HG03066 (cell line): ENCODE measurements at regions not wholly inside any gene's neighbourhood (a gene's known extent, or its start where the extent isn't known, plus 50 kb on each side); places are given as distances from the start of the nearest gene placed in this dataset.
"Not testable (repeated sequence)": the region's sequence is repeated elsewhere in the genome, so short reads cannot be mapped to it uniquely, and the experiment has no call there.

Experiments used
- ATAC-seq: cut with Tn5 transposase; IDR thresholded peaks from one replicate; pipeline ENCODE4 v1.9.1; 2021; ENCODE audit warnings: low read depth; ENCODE audit not compliant: unreplicated experiment

GRCh38 chr3:59512066-59512465, 462.2 kb upstream of the CFAP20DC start:
- ATAC-seq, result no peak

DNA sequence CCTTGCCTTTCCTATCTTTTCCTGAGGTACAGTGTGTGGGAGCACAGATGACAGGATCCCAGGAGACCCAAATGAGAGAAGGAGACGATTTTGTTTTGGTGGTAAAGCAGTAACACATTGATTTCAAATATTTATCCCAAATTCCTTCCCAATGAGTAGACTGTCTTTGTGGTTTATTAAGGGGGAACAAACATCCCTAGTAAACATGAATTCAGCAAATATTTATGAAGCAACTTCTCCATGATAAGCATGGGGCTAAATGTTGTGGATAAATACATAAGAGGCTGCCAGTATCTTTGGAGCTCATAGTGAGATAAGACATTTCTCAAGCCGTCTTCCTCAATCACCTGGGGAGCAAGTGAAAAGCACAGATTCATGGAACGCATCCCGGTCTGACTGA, 460.8 kb upstream of the CFAP20DC start:
- ATAC-seq, result no peak

DNA sequence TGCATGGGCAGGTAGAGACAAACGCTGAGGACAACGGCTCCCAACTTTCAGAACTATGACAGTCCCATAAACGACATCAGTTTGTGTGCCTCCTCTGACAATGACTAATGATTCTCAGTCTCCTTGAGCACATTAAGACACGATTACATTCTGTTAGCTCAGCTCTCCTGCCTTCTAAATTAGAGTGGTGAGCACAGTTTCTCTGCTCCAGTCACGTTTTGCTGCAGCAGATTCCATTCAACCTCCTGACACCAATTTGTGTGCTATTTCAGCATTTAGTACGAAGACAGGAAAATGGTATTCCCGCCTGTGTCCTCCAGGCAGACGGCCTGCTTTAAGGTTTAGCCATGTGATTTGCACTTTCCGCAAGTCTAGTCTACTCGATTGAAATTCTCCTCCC, 458.4 kb upstream of the CFAP20DC start:
- ATAC-seq, result no peak

GRCh38 chr3:59506191-59506590, 456.4 kb upstream of the CFAP20DC start:
- no peak for ATAC-seq

DNA sequence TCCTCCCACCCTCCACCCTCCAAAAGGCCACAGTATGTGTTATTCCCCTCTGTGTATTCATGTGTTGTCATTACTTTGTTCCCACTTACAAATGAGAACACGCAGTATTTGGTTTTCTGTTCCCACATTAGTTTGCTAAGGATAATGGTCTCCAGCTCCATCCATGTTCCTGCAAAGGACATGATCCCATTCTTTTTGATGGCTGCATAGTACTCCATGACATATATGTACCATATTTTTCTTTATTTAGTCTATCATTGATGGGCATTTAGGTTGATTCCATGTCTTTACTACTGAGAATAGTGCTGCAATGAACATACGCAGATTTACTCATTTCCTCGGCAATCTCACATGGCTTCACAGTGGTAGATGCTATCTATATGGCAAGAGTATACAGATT, 453.6 kb upstream of the CFAP20DC start:
- no peak for ATAC-seq

- ATAC-seq, result no peak
Observed at GRCh38 chr3:59502806-59503205, 453.0 kb upstream of the CFAP20DC start.

DNA sequence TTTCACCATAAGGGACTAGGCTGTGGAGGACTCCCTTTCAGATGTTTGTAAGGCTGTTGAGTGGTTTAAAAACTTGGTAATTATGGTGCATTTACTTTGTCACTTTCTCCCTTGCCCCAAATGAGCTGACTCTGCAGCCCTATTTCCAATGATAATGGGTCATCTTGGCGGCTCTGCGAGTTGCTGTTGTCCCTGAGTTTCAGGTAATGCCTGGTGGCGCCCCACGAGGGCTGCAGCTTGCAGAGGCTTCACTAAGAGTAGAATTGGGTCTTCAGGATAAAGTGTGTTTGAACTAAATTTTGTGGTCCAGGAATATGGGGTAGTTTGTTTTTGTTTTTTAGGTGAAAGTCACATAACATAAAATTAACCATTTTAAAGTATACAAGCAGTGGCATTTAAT, 450.1 kb upstream of the CFAP20DC start:
- no peak for ATAC-seq

DNA sequence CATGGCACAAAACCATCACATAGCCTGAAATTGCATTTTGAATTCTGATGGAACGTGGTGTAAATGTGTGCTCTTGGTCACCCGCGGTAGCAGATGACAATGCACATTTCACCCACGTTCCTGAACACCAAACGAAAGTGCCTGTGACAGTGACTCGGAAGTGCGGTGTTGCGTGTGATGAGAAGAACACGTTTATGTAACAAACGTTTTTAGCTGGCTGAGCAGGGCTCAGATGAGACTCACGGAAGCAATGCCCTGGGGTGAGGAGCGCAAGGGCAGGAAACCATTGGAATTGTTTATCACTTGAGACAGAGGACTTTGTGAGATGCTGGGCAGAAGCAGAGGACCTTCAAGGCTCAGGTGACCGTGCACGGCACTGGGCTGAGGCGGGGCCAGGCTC, 449.2 kb upstream of the CFAP20DC start:
- ATAC-seq, result no peak

DNA sequence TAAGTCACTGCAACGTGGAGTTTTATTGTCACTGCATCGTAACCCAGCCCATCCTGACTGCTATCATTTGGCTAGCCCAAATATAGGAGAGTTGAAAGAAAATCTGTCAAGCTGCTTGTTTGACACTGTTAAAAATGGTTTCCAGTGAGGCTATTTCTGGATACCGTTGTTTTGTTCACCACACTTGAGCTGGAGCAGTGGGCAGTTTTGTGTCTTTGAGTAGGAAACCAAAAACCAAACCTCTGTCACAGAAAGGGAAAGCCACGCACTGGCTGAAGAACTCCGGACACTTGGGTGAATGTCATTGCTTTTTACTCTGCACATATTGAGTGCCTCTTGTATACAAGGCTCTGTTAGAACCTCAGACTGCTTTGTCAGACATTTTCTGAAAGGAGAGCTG, 446.4 kb upstream of the CFAP20DC start:
- ATAC-seq, result no peak

- ATAC-seq, result not testable (repeated sequence)
Observed at GRCh38 chr3:59494969-59495368, 445.1 kb upstream of the CFAP20DC start.

DNA sequence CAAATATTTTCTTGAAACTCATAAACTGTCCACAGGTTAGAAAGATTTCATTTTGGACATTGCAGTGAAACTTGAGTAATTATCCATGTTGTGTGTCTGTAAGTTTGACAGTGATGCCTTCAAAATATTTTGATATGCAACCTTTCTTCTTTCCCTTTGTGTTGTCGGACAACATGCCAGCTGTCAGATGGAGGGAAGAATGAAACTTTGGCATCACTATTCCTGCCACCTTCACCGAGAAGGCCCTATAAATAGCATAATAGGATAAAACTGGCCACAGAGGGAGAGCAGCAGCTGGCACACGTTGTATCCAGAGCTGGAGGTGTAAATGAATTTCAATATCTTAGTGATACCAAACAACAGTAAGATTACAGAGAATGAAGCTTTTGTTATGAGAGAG, 436.7 kb upstream of the CFAP20DC start:
- no peak for ATAC-seq

DNA sequence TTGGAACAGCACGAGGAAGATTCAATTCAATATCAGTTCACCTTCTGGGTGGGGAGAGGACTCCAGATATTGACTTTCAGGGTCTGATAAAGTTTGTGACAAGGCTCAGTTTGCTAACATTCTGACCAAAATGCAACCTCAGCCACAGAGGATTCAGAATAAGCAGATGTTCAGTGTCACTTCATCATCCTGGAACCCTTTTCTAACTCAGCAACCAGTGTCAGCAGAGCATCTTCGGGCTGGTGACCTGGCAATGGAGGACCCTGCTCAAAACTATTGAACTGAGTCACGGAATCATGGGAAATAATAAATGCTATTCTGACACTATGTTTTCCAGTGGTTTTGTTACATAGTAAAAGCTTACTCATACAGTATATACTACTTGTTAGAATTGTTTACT, 433.4 kb upstream of the CFAP20DC start:
- ATAC-seq, result no peak

DNA sequence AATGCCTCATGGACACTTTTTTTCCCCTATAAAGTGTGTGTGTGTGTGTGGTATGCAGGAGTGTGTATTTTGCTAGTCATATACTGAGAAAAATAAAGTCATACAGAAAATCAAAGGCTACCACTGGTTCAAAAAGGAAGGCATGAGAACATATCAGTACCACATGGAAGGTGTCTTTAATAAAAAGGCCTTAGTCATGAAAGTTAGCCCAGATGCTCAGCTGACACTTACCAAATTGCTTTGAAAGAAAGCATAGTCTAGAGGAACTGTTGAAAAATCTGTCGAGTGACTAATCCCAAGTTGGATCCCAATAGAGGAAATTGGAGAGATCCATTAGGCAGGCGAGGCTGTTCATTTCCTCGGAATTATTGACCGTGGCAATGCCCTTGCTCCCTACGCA, 432.9 kb upstream of the CFAP20DC start:
- ATAC-seq, result no peak

DNA sequence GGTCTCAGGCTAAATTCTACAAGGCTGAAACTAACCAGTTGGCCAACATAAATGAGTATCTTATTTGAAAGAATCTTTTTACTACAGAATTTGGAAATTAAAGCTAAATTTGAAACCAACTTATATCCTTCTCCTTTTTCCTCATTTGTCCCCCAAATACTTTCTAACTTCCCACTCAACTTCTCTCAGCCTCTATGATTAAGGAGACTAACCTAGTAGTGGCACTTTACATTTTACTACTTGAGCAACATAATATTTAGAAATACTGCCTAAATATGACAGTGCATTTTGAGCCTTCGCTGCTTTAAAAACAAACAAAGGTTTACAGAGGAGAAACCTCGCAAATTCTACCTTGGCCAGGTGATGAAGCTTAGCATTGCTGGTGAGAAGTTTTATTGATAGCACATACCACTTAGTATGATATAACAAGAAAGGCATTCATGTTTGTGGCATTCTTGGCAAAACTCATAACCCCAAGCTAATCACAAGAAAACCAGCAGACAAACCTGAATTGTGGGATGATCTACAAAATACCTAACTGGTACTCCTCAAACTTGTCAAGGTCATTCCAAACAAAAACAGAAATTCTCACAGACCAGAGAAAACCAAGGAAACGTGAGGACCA, 432.1 kb upstream of the CFAP20DC start:
- no peak for ATAC-seq

- no peak for ATAC-seq
Observed at GRCh38 chr3:59480486-59480995, 430.7 kb upstream of the CFAP20DC start.

DNA sequence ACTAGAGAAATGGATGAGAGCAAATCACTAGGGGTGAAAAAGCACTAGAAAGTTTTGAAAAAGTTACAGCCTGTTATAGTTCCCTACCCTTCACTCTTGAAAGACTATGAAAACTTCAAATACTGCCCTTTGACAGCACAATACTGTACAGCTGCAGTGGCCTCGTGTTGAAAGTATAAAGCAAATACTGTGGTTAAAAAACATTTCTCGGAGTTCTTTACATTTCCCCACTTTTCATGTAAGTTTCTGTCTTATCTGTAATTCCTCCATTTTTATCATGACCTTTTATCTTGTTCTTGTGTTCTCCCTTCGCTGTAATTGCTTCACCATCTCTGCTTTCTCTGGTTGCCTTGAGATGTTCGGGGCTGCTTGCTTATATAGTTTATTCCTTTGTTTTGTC, 423.8 kb upstream of the CFAP20DC start:
- no peak for ATAC-seq

GRCh38 chr3:59472541-59472940, 422.7 kb upstream of the CFAP20DC start:
- ATAC-seq, result no peak

DNA sequence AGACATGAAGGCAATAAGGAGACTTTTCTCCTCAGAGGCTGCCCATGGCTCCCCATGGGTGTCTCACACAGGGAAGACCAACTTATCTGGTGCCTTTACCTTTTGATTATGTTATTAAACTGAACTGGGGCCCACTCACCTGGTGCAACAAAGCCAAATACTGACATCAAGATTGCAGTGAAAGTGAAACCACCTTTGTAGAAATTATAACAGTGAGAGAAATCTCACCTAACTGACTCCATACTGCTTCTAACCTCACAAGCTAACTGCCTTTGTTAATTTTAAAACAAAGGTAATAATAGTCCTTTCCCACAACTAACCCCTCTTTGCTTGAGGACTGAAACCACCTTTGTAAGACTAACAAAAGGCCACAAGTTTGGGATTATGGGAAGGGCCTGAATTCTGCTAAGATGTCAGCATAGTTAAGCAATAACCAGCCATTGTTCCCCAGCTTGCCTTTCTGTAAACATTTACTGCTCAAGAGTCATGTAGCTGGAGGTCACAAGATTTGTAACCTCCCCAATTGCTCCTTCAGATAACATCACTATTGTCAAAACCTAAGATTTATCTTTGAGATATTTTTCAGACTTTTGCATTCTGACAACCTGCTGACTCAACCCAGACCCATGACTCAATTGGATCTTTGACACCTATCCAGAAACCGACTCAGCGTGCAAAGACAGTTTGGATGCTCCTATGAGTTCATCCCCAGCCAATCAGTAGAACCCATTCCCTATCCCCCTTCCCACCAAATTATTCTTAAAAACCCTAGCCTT, 420.3 kb upstream of the CFAP20DC start:
- no peak for ATAC-seq

DNA sequence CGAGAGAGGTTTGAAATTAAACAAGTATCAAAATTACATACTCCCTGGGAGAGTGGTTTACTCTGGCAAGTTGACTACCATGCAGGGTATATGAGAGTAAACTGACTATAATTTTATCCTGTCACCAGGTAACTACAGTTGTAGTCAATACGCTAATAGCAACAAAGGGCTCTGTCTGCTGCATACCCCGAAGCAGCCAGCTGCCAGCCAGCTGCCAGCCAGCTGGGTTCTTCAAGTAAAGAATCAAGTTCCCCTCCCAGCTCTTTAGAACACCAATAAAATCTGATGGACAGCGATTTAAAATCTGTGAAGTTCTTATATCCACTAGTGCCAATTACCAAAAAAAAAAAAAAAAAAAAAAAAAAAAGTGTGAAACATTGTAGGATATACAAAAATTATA, 417.7 kb upstream of the CFAP20DC start:
- no peak for ATAC-seq

DNA sequence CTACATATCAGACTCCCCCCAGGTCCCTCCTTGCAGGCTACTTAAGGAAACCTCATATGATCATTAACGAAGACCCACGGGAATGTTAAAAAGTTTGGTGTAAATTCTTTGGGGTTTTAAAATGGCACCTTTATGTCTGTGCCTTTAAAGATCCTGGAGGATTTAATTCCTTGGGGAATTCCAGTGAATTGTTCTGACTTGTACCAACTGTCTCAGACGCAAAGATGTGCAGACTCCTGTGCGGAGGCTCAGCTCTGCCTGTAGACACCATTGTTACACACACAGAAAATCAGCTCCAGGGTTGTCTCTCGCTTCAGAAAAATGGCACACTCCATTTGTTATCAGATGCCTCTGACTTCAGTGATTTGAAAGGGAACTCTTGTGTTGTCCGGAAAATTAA, 414.4 kb upstream of the CFAP20DC start:
- ATAC-seq, result no peak

- ATAC-seq, result no peak
Observed at GRCh38 chr3:59463253-59463652, 413.4 kb upstream of the CFAP20DC start.

DNA sequence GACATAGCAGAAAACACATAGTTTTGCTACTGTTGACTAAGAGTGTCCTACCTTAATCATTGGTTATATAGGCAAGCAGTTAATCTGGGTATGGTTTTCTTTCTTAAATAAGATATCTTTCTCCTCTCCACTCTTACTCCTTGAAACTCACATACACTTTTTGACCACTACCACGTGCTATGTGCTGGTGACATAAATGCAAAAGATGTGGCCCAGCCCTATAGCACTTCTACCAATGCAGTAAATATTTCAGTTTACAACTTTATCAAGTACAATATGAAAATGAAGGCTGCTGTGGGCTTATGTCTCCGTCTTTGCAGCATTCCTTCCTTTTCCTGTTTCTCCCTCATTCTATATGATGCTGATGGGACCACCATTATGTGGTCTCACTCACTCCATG, 410.2 kb upstream of the CFAP20DC start:
- no peak for ATAC-seq
